Heart left ventricle (tissue), 13 donors: ENCODE measurements at regions not wholly inside any gene's neighbourhood (a gene's known extent, or its start where the extent isn't known, plus 50 kb on each side); places are given as distances from the start of the nearest gene placed in this dataset.

Experiments used
- CTCF ChIP-seq, 12 donors: fragments of 200-600 bp; sonication (generic) in 4 of 12; IDR thresholded peaks; one replicate each; pipeline versions ENCODE4 v1.5.0 to v1.8.0; 2018 to 2022; ENCODE audit warnings: antibody characterized with exemption in 12 of 12, mild to moderate bottlenecking in 5 of 12
- POLR2A ChIP-seq, 2 donors: fragments of 450-650 bp; IDR thresholded peaks; one replicate each; pipeline ENCODE4 v1.6.1; 2017; ENCODE audit warnings: antibody characterized with exemption in 2 of 2, mild to moderate bottlenecking in 2 of 2, moderate library complexity in 2 of 2
- donor health status: ischemic (EF 13 %, LVEDD 7.1; RV severe dilation, severe dysfunction).
- donor health status: DM: no; HTN: yes; CAD: no.
- donor health status: DM: no; HTN: no; CAD: no.
- donor health status: ischemic (EF 25% LVEDD 6.9; RV normal size, moderate dysfunction).
- donor health status: ischemic (EF 25% LVEDD 5.7; RV mildly dilated, moderate dysfunction).
- donor health status: ischemic (EF 35%, LVEDD 5.7; RV mildly dilated, moderate dysfunction).
- donor health status: nonischemic (EF 11% LVEDD 7.7; RV severe dilation, severe dysfunction).
- donor health status: DM: yes; HTN: yes; CAD: no.
- donor health status: PGD.
- donor health status: ischemic (EF 29% LVEDD 5.4; RV normal size, mild dysfunction).
- donor health status: nonischemic (EF 23%, LVEDD 6.1; RV moderate dilation, normal function).

GRCh38 chr1:118589238-118589846 is 398.8 kb downstream of the TBX15 start:
- TF ChIP-seq CTCF (IDR thresholded peaks at IDR 0.05), result no peak
- no peak for TF ChIP-seq POLR2A (IDR thresholded peaks at IDR 0.05)
